ENCODE measurements at regions not wholly inside any gene's neighbourhood (a gene's known extent, or its start where the extent isn't known, plus 50 kb on each side); places are given as distances from the start of the nearest gene placed in this dataset.
"Not testable (repeated sequence)": the region's sequence is repeated elsewhere in the genome, so short reads cannot be mapped to it uniquely, and the experiment has no call there.

DNA sequence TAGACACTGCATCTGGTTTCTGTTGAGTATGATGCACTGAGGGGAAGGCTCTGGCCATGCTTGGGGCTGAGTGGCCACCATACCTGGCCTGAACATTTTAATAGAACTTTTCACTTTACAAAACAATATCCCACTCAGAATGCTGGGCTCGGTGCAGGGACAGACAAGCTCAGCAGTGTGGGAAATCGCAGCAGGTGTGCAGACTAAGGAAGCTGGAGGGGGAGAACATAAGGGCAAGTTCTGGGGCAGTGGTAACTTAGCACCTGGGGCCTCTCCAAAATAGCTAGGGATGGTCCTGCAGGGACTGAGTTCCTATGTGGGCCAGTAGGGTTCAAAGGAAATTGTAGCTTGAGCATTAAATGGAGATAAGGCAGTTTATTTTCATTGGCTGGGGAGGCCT, 90.9 kb upstream of the RNU6-1 start:
- CTCF ChIA-PET, result no interaction called here
- no peak for DNase-seq (ENCODE audit: low read depth, low spot score)

DNA sequence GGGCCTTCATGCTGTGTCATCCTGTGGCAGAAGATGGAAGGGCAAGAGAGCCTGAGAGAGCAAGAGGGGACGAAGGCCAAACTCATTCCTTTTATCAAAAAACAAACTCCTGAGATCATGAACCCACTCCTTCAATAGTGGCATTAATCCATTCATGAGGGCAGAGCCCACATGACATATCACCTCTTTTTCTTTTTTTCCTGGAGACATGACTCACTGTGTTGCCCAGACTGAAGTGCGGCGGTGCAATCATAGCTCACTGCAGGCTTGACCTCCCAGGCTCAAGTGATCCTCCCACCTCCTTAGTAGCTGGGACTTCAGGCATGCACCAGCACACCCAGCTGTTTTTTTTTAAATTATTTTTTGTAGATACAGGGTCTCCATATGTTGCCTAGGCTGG, 92.0 kb upstream of the RNU6-1 start:
- H3K27me3 ChIP-seq (ENCODE audit: control insufficient read depth, insufficient read depth, low read length), result no peaks in the 10 kb centered on the region
- H3K4me1 ChIP-seq (ENCODE audit: control insufficient read depth, insufficient read depth, low read length), result peaks cover 32% of the 10 kb centered on the region
- H3K27ac ChIP-seq (ENCODE audit: low read length), result peak overlapping the region; percentile 20; the same call in 1 of the 2 replicates
- ATAC-seq (no peak), DNase-seq (ENCODE audit: low read depth, low spot score) (no peak)
- no peaks in the 10 kb centered on the region for H3K9me3 ChIP-seq (ENCODE audit: control insufficient read depth, insufficient read depth, low read depth, low read length)
- H3K36me3 ChIP-seq (ENCODE audit: control insufficient read depth, insufficient read depth, low read length), result no peaks in the 10 kb centered on the region
- BruUV-seq (replicated peaks), result no TSS peak
- TF ChIP-seq, protein P1, sequence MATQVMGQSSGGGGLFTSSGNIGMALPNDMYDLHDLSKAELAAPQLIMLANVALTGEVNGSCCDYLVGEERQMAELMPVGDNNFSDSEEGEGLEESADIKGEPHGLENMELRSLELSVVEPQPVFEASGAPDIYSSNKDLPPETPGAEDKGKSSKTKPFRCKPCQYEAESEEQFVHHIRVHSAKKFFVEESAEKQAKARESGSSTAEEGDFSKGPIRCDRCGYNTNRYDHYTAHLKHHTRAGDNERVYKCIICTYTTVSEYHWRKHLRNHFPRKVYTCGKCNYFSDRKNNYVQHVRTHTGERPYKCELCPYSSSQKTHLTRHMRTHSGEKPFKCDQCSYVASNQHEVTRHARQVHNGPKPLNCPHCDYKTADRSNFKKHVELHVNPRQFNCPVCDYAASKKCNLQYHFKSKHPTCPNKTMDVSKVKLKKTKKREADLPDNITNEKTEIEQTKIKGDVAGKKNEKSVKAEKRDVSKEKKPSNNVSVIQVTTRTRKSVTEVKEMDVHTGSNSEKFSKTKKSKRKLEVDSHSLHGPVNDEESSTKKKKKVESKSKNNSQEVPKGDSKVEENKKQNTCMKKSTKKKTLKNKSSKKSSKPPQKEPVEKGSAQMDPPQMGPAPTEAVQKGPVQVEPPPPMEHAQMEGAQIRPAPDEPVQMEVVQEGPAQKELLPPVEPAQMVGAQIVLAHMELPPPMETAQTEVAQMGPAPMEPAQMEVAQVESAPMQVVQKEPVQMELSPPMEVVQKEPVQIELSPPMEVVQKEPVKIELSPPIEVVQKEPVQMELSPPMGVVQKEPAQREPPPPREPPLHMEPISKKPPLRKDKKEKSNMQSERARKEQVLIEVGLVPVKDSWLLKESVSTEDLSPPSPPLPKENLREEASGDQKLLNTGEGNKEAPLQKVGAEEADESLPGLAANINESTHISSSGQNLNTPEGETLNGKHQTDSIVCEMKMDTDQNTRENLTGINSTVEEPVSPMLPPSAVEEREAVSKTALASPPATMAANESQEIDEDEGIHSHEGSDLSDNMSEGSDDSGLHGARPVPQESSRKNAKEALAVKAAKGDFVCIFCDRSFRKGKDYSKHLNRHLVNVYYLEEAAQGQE (IDR thresholded peaks at IDR 0.05; ENCODE audit: insufficient read depth in 1 of 2, low read depth in 2 of 2, low read length in 1 of 2), result no peak
- TF ChIP-seq SIN3A (IDR thresholded peaks at IDR 0.05; ENCODE audit: borderline replicate concordance, insufficient read depth, low read depth, low read length), result no peak
- TF ChIP-seq, protein P2, sequence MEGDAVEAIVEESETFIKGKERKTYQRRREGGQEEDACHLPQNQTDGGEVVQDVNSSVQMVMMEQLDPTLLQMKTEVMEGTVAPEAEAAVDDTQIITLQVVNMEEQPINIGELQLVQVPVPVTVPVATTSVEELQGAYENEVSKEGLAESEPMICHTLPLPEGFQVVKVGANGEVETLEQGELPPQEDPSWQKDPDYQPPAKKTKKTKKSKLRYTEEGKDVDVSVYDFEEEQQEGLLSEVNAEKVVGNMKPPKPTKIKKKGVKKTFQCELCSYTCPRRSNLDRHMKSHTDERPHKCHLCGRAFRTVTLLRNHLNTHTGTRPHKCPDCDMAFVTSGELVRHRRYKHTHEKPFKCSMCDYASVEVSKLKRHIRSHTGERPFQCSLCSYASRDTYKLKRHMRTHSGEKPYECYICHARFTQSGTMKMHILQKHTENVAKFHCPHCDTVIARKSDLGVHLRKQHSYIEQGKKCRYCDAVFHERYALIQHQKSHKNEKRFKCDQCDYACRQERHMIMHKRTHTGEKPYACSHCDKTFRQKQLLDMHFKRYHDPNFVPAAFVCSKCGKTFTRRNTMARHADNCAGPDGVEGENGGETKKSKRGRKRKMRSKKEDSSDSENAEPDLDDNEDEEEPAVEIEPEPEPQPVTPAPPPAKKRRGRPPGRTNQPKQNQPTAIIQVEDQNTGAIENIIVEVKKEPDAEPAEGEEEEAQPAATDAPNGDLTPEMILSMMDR (IDR thresholded peaks at IDR 0.05), result no peak
- TF ChIP-seq POLR2AphosphoS5 (IDR thresholded peaks at IDR 0.05; ENCODE audit: low read depth, low read length), result no peak
- no peak for TF ChIP-seq TCF7L2 (IDR thresholded peaks at IDR 0.05; ENCODE audit: low read depth, low read length)
- in situ Hi-C loops (cut with HindIII; ENCODE audit: low pct_unique_long_range_greater_than_20kb, low sequenced_read_pairs) (no loop called here), intact Hi-C loops (cut with micrococcal nuclease; ENCODE audit: unreplicated experiment) (no loop called here)
- ChIA-PET POLR2A (no interaction called here), CTCF (no interaction called here)
- no peak overlapping the region for H3K4me3 ChIP-seq (ENCODE audit: low read depth in 2 of 2, low read length in 2 of 2)

More for the DNA sequence above, 90.9 kb upstream of the RNU6-1 start:
- intact Hi-C loops (cut with micrococcal nuclease; ENCODE audit: unreplicated experiment), result no loop called here
- H3K27ac ChIP-seq (ENCODE audit: low read length), result peak overlapping the region; percentile 73
- ATAC-seq, result no peak
- POLR2A ChIA-PET, result no interaction called here
- no peaks in the 10 kb centered on the region for H3K27me3 ChIP-seq (ENCODE audit: control insufficient read depth, insufficient read depth, low read length)
- H3K4me1 ChIP-seq (ENCODE audit: control insufficient read depth, insufficient read depth, low read length), result peaks cover 29% of the 10 kb centered on the region
- no peak for TF ChIP-seq SIN3A (IDR thresholded peaks at IDR 0.05; ENCODE audit: borderline replicate concordance, insufficient read depth, low read depth, low read length)
- TF ChIP-seq, protein P2 (IDR thresholded peaks at IDR 0.05), result no peak
- no peak for TF ChIP-seq POLR2AphosphoS5 (IDR thresholded peaks at IDR 0.05; ENCODE audit: low read depth, low read length)
- TF ChIP-seq, protein P1 (IDR thresholded peaks at IDR 0.05; ENCODE audit: insufficient read depth in 1 of 2, low read depth in 2 of 2, low read length in 1 of 2), result no peak
- TF ChIP-seq TCF7L2 (IDR thresholded peaks at IDR 0.05; ENCODE audit: low read depth, low read length), result no peak
- H3K36me3 ChIP-seq (ENCODE audit: control insufficient read depth, insufficient read depth, low read length), result no peaks in the 10 kb centered on the region
- H3K4me3 ChIP-seq (ENCODE audit: low read depth in 2 of 2, low read length in 2 of 2), result no peak overlapping the region
- in situ Hi-C loops (cut with HindIII; ENCODE audit: low pct_unique_long_range_greater_than_20kb, low sequenced_read_pairs), result no loop called here
- H3K9me3 ChIP-seq (ENCODE audit: control insufficient read depth, insufficient read depth, low read depth, low read length), result no peaks in the 10 kb centered on the region
- no TSS peak for BruUV-seq (replicated peaks)

DNA sequence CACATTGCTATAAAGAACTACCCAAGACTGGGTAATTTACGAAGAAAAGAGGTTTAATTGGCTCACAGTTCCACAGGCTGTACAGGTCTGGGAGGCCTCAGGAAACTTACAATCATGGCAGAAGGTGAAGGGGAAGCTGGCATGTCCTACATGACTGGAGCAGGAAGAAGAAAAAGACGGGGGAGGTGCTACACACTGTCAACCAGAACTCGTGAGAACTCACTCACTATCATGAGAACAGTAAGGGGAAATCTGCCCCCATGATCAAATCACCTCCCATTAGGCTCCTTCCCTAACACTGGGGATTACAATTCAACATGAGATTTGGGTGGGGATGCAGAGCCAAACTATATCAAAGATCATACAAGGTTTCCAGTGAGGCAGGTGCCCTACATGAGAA, 94.3 kb upstream of the RNU6-1 start:
- H3K36me3 ChIP-seq (ENCODE audit: control insufficient read depth, insufficient read depth, low read length); DNase-seq (ENCODE audit: low read depth, low spot score); H3K4me3 ChIP-seq (ENCODE audit: low read depth in 2 of 2, low read length in 2 of 2); ATAC-seq; H3K27me3 ChIP-seq (ENCODE audit: control insufficient read depth, insufficient read depth, low read length); intact Hi-C loops (cut with micrococcal nuclease; ENCODE audit: unreplicated experiment); in situ Hi-C loops (cut with HindIII; ENCODE audit: low pct_unique_long_range_greater_than_20kb, low sequenced_read_pairs); H3K9me3 ChIP-seq (ENCODE audit: control insufficient read depth, insufficient read depth, low read depth, low read length); BruUV-seq (replicated peaks); CTCF ChIA-PET: not testable (repeated sequence)
- POLR2A ChIA-PET, result interaction anchor here (0.5 to 0.6 kb wide), 2 partner anchors 110 to 116 kb away, joined by 3 to 6 read pairs; no protein-coding TSS in a partner anchor
- Histone ChIP-seq H3K4me1 (ENCODE audit: control insufficient read depth, insufficient read depth, low read length) (peaks cover 21% of the 10 kb centered on the region), H3K27ac (ENCODE audit: low read length) (peak overlapping the region; percentile 51; the same call in 1 of the 2 replicates)

All from Panc1 (cell line).